NCI-H345 treated with DMSO at 0.1 percent for 48 hours (cell line): ENCODE measurements at regions not wholly inside any gene's neighbourhood (a gene's known extent, or its start where the extent isn't known, plus 50 kb on each side); places are given as distances from the start of the nearest gene placed in this dataset.

ENCODE experiments used
- DNase-seq: peaks from one replicate; lab custom pipeline; 2025; ENCODE audit not compliant: unreplicated experiment; lab: John Stamatoyannopoulos, UW

- DNase-seq = no peak
Observed at GRCh38 chr5:145708169-145708568, 127.0 kb downstream of the PRELID2 start.

GRCh38 chr5:145704724-145705123 is 130.4 kb downstream of the PRELID2 start:
- no peak for DNase-seq

- no peak for DNase-seq
Observed at GRCh38 chr5:145703856-145704255, 131.3 kb downstream of the PRELID2 start.

- DNase-seq = no peak
Observed at GRCh38 chr5:145701404-145701803, 133.7 kb downstream of the PRELID2 start.

GRCh38 chr5:145699846-145700245 is 135.3 kb downstream of the PRELID2 start:
- no peak for DNase-seq

GRCh38 chr5:145697251-145697990 is 137.7 kb downstream of the PRELID2 start:
- no peak for DNase-seq

GRCh38 chr5:145689235-145689634 is 145.9 kb downstream of the PRELID2 start:
- no peak for DNase-seq

GRCh38 chr5:145687943-145688342 is 147.2 kb downstream of the PRELID2 start:
- no peak for DNase-seq

- DNase-seq = no peak
Observed at GRCh38 chr5:145685417-145685816, 149.7 kb downstream of the PRELID2 start.

- DNase-seq = no peak
Observed at GRCh38 chr5:145683431-145683830, 151.7 kb downstream of the PRELID2 start.

GRCh38 chr5:145682197-145682899 is 152.8 kb downstream of the PRELID2 start:
- DNase-seq = no peak

- peak; percentile 61 for DNase-seq
Observed at GRCh38 chr5:145681686-145682085, 153.5 kb downstream of the PRELID2 start.

- no peak for DNase-seq
Observed at GRCh38 chr5:145681216-145681615, 153.9 kb downstream of the PRELID2 start.

GRCh38 chr5:145680767-145681166 is 154.4 kb downstream of the PRELID2 start:
- no peak for DNase-seq

- DNase-seq = no peak
Observed at GRCh38 chr5:145680169-145680568, 155.0 kb downstream of the PRELID2 start.

- no peak for DNase-seq
Observed at GRCh38 chr5:145678255-145678654, 156.9 kb downstream of the PRELID2 start.

- no peak for DNase-seq
Observed at GRCh38 chr5:145673786-145674185, 161.4 kb downstream of the PRELID2 start.

GRCh38 chr5:145668714-145669113 is 166.4 kb downstream of the PRELID2 start:
- DNase-seq = no peak

GRCh38 chr5:145667742-145668141 is 167.4 kb downstream of the PRELID2 start:
- DNase-seq = no peak

- DNase-seq = no peak
Observed at GRCh38 chr5:145666591-145666990, 168.6 kb downstream of the PRELID2 start.

- DNase-seq = no peak
Observed at GRCh38 chr5:145661737-145662485, 173.2 kb downstream of the PRELID2 start.
